H4 (cell line): ENCODE measurements at regions not wholly inside any gene's neighbourhood (a gene's known extent, or its start where the extent isn't known, plus 50 kb on each side); places are given as distances from the start of the nearest gene placed in this dataset.

ENCODE experiments used
- DNase-seq: peaks from one replicate; pipeline ENCODE4 v3.0.0-alpha.2; 2015; ENCODE audit warnings: low spot score

DNA sequence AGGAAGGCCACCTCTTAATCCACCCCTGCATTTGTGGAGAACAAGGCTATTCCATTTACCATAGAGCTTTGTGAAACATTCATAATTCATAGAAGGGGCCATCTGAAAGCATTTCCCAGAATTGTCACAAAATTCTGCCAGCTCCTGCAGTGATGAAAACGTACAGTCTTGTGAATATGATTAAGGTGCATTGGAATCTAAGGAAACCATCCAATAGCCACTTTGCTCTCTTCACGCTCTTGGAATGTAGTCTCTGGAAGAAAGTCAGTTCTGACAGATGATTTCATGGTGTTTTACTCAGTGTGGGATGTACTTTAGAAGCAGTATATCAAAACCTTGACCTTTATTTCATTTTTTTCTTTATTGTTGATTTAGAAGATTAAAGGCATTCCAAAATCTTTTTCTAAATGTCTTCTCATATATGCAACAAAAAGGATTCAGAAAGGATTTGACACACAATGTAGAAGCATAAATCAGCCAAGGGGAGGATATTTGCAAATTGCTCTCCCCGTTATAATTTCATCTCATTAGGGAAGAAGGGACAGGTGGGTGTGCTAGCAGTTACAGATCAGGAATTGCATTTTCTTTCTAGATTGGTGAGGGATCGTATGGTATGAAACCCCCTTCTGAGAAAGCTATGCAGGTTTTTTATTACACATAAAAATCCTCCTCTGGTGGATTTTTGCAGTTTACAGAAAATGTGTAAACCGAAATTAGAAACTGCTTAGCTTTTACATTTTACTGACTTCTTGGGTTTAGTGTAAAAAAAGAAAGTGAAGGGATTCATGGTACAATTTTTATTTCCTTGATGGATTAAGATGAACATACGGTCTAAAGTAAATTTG is 390.2 kb downstream of the LRIG3 start:
- DNase-seq: peak; percentile 81

GRCh38 chr12:58530742-58531062 is 389.6 kb downstream of the LRIG3 start:
- peak; percentile 59 for DNase-seq

DNA sequence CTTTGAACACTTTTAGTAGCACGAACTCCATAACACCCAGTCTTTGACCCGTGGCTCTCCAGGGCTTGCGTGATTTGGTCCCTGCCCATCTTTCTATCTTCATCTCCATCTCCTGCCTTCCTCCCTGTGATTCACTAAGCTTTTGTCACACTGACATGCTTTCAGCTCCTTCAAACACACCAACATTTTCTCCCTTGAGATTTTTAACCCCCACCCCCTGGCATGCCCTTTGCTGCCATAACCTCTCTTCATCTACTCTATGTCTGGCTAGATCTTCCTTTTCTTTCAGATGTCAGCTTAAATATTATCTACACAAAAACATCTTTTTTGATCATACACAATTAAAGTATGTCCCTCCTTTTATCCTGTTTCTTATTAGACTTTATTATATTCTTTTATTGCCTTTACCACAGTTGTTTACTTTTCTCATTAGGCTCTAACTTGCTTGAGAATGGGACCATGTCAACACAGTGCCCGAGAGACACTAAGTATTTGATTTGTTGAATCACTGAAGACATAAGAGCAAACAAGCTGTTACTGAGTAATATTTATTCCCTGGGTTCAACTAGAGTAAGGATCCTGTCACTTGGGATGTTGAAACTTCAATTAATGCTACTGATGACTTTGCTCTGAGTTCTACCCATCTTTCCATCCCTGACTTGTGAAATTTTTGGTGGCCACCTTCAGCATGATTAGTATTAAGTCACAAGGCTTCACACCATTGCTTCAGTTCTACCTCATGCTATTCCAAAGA is 387.3 kb downstream of the LRIG3 start:
- no peak for DNase-seq

DNA sequence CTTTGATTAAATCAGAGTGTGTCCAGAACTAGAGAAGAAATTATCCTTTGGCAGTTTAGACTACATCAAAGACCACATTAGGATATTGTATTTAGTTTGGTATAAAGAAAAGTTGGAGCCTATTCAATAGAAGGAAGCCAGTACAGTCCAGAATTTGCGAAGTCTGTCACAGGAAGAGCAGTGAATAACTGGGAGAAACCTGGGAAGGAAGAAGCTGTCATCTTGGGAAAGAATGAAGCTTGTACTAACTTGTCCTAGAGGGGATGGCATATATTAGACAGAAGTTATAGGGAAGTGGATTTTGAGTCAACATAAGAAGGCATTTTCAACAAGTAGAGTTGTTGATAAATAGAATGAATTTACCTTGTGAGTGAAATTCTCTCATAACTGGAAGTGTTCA is 386.7 kb downstream of the LRIG3 start:
- no peak for DNase-seq

DNA sequence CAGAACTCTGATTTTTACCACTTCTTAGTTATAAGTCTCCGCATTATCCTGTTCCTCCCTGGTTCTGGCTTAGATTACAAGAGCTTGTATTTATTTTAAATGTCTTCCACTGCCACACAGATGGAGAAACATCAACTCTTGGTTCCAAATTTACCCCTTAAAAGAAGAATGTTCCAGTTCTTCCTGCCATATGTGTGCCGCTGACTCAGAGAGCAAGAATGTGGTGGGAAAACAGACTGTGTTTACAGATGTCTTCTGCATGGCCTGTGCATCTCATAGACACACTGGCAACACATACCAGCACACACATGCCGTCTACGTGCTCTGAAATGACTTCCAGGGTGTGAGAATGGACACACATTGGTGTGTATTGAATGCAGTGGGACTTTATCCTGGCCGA is 383.0 kb downstream of the LRIG3 start:
- peak; percentile 31 for DNase-seq

- no peak for DNase-seq
These were observed 381.0 kb downstream of the LRIG3 start for GRCh38 chr12:58539295-58539694.

GRCh38 chr12:58540480-58541299 is 379.6 kb downstream of the LRIG3 start:
- peak; percentile 88 for DNase-seq

DNA sequence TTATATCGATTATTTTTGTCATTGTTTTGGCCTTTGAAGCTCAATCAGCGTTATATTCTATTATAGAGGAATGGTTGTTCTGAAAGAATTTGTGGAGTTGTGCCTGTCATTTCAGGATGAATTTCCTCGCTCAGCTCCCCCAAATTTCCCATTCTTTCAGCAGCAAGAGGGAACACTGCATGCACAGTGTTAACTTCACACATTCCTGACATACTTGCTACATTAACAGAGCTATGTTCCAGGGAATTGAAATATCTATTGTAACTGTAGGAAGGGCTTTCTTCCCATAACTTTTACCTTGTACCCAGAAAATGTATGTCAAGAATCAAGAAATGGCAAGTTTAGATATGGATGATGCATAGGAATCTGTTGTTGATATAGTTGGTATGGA is 379.0 kb downstream of the LRIG3 start:
- DNase-seq: no peak

- DNase-seq: no peak
These were observed 376.0 kb downstream of the LRIG3 start for GRCh38 chr12:58544281-58544680.

DNA sequence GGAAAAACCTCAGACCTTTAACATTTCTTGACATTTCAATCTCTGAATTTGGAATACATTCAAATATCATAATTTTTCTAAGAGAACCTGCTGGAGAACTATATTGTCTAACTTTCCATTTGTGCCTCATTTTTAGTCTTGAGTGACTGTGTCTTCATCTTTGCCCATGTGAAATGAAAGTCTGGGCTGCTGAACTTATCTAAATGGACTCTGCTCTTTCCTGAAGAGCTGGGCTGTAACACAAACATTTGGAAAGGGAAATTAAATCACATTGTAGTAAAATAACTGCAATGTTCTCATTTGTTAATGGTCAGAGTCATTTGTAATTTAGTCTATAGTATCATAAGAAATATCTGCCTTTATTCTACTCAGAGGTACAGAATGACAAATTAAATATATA is 373.1 kb downstream of the LRIG3 start:
- DNase-seq: no peak

- no peak for DNase-seq
These were observed 371.5 kb downstream of the LRIG3 start for GRCh38 chr12:58548801-58549200.

GRCh38 chr12:58554522-58555157 is 365.7 kb downstream of the LRIG3 start:
- no peak for DNase-seq

DNA sequence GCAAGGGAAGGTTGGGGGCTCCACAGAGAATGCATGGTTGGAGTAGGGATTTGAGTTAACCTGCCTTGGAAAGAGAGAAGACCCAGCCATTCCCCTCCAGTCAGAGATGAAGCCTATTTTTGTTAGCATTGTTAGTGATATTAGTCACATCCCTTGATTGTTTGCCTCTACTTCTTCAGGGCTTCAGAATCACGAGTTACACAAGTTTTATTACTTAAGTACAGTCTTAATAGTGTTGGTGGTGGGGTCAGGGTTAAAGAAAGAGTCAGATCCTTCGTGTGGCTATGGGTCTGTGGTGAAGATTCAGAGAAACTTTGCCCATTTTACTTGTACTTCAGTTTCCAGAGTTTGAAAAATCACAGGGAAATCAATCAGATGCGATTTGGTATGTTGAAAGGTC is 363.1 kb downstream of the LRIG3 start:
- DNase-seq: no peak

DNA sequence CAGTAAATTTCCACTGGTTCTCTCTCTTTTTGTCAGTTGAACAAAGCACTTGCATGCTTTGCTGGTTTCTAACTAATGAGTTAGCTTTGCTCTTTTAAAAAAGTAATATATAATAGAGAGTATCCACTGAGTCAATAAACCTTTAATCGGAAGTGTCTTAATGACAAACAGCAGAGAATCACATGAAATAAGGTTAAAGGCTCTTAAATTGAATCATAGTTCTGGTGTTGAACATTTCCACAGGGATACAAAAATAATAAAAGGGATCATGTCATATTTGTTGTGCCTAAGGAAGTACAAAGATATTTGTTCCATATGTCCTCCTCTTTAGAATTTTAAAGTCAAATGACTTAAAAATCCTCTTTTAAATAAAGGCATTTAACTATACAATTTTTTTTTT is 362.6 kb downstream of the LRIG3 start:
- no peak for DNase-seq

DNA sequence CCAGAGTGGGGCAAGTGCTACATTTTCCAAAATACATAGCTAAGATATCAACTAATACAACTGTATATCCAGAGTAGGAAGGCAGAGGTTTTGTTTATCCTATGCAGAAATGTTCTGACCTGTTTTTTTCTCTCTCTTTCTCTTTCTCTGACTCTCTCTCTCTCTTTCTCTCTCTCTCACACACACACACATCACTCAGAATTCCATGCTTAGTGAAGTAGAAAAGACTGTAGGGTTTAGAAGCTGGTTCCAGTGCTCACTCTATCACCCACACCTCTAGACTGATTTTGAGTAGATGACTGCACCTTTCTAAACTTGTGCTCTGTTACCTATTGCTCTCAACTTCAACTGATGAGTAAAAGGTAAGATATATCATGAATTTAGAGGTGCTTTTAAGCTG is 356.7 kb downstream of the LRIG3 start:
- DNase-seq: no peak

DNA sequence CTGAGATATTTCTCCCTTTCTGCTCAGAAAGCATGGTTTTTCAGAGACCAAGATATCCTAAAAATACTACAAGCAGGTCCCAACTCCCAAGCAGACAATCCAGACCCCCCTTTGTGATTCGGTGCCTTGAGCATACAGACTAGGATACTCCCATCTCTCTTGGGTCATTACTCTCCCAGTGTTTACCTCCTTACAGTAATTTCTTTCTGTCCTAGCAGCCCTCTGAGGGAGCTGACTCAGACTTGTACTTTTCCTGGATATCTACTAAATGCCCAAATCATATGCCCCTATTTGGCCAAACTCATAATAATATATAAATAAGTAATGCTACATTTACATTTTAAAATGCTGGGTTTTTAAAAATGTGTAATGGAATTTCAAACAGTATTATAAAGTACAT is 355.6 kb downstream of the LRIG3 start:
- no peak for DNase-seq

- peak; percentile 76 for DNase-seq
These were observed 353.7 kb downstream of the LRIG3 start for GRCh38 chr12:58566599-58566998.

DNA sequence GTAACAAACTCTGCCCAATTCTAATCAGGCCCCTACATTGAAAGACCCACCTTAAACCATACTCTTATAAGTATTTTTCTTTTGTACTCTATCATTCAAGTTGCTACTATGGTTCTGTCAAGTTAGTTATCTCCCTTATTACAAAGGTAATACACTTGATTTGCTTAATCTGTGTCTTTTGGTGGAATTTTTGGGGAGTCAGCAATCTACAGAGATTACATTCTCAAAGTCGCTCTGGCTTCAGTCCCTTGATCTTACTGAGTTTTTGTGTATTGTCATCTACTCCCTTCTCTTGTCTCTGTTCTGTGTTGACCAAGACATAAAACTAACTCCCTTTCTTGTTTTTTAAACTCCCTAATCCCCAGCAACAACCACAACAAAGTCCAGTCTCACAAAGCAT is 353.1 kb downstream of the LRIG3 start:
- DNase-seq: no peak

DNA sequence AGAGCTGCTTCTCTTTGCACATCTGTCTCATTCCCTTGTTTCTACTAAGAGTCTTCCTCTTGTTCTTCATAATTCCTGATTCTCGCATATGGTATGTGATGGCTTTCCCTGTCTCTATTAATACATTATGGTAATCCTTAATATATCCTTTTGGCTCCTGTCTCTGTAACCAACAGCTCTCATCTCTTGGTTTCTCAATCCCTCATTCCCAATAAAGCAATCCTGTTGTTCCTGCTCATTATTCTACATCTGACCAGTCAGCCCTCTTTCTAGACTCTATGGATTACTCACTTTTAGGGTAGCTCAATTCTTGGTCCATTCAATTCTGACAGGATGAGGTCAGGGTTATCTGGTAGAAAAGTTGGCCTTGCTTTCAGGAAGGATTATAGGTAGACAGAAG is 349.9 kb downstream of the LRIG3 start:
- no peak for DNase-seq

- no peak for DNase-seq
These were observed 345.0 kb downstream of the LRIG3 start for GRCh38 chr12:58575256-58575655.

GRCh38 chr12:58576081-58576480 is 344.2 kb downstream of the LRIG3 start:
- DNase-seq: no peak

GRCh38 chr12:58576916-58577315 is 343.4 kb downstream of the LRIG3 start:
- DNase-seq: no peak
